Nephron (organoid): ENCODE measurements at regions not wholly inside any gene's neighbourhood (a gene's known extent, or its start where the extent isn't known, plus 50 kb on each side); places are given as distances from the start of the nearest gene placed in this dataset.

Experiments
- H3K27ac Mint-ChIP-seq, 3 experiments: 2 replicates each; pipeline ENCODE4 v1.8.0; 2020; ENCODE audit warnings: mixed read lengths in 3 of 3, mild to moderate bottlenecking in 2 of 3, moderate library complexity in 1 of 3
- H3K27me3 Mint-ChIP-seq: 2 replicates; pipeline ENCODE4 v1.8.0; 2021; ENCODE audit warnings: low read depth, mild to moderate bottlenecking, moderate library complexity, mixed read lengths
- H3K36me3 Mint-ChIP-seq: 2 replicates; pipeline ENCODE4 v1.8.0; 2020; ENCODE audit warnings: low read depth, mixed read lengths
- H3K4me1 Mint-ChIP-seq: 2 replicates; pipeline ENCODE4 v1.8.0; 2020; ENCODE audit warnings: mixed read lengths
- H3K4me3 Mint-ChIP-seq, 3 experiments: 2 replicates each; pipeline ENCODE4 v1.8.0; 2020; ENCODE audit warnings: mild to moderate bottlenecking in 3 of 3, mixed read lengths in 3 of 3, moderate library complexity in 2 of 3
- H3K9me3 Mint-ChIP-seq: 2 replicates; pipeline ENCODE4 v1.8.0; 2020; ENCODE audit warnings: mixed read lengths
- TF ChIP-seq, protein P1 (sequence below), 3 experiments: fragments of 200-600 bp; sonication (generic); IDR thresholded peaks; one replicate each; pipeline ENCODE4 v1.5.0; 2021; ENCODE audit warnings: antibody characterized with exemption in 3 of 3; ENCODE audit not compliant: unreplicated experiment in 3 of 3

GRCh38 chr1:185670187-185670627 lies 64.0 kb upstream of the HMCN1 start:
- TF ChIP-seq, protein P1, sequence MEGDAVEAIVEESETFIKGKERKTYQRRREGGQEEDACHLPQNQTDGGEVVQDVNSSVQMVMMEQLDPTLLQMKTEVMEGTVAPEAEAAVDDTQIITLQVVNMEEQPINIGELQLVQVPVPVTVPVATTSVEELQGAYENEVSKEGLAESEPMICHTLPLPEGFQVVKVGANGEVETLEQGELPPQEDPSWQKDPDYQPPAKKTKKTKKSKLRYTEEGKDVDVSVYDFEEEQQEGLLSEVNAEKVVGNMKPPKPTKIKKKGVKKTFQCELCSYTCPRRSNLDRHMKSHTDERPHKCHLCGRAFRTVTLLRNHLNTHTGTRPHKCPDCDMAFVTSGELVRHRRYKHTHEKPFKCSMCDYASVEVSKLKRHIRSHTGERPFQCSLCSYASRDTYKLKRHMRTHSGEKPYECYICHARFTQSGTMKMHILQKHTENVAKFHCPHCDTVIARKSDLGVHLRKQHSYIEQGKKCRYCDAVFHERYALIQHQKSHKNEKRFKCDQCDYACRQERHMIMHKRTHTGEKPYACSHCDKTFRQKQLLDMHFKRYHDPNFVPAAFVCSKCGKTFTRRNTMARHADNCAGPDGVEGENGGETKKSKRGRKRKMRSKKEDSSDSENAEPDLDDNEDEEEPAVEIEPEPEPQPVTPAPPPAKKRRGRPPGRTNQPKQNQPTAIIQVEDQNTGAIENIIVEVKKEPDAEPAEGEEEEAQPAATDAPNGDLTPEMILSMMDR (IDR thresholded peaks at IDR 0.05; ENCODE audit: unreplicated experiment in 3 of 3), result peak; percentile 56 to 70 (median 59)
- Mint-ChIP-seq H3K36me3 (no peaks in the 10 kb centered on the region), H3K27me3 (peaks cover 4% of the 10 kb centered on the region), H3K4me1 (peaks cover 13% of the 10 kb centered on the region), H3K4me3 (no peak overlapping the region), H3K9me3 (no peaks in the 10 kb centered on the region), H3K27ac (no peak overlapping the region)

DNA sequence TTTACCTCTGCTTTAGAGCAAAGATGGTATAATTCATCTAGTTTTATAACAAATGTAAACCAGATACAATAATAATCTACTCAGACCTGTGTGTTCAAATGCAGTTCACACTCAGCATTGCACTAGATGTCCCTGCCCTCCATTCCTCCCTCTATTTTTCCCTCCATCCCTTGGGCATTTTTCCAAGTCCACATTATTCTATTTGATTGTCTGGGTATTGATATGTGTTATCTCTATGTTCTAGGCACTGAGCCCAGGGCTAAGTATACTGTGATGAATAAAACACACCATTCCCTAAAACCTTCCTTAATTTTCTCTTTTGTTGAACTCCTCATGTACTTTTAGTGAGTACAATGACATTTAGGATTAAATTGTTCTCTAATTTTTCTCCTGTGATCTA lies 66.2 kb upstream of the HMCN1 start:
- Mint-ChIP-seq H3K9me3 (no peaks in the 10 kb centered on the region), H3K27me3 (peaks cover 4% of the 10 kb centered on the region), H3K27ac (no peak overlapping the region), H3K4me3 (no peak overlapping the region), H3K4me1 (peaks cover 2% of the 10 kb centered on the region), H3K36me3 (no peaks in the 10 kb centered on the region)
- TF ChIP-seq, protein P1 (IDR thresholded peaks at IDR 0.05; ENCODE audit: unreplicated experiment in 3 of 3), result no peak

GRCh38 chr1:185666582-185666981 lies 67.6 kb upstream of the HMCN1 start:
- Mint-ChIP-seq H3K27ac (no peak overlapping the region), H3K27me3 (no peaks in the 10 kb centered on the region)
- TF ChIP-seq, protein P1 (IDR thresholded peaks at IDR 0.05; ENCODE audit: unreplicated experiment in 3 of 3), result no peak

DNA sequence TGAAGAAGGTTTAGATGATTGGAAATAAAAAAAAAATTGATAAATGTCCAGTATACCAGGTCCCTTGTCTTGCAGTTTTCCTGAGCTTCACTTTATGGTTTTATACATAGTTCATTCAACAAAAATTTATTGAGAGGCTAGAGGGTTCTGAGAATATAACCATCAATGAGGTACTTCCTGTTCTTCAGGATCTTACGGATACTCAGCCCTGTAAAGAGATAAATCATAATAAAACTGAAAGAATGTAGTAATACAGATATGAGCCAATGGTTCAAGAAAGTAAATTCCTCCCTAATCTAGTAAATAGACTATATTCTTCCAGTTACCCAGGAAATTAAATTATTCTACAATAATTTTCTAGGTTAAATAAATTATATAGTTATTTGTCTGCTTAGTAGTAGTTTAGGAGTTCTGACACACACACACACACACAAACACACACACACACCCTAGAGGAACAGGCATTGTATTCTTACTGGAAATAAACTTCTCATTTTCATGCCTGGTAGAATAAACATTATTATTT lies 70.4 kb upstream of the HMCN1 start:
- Mint-ChIP-seq H3K4me1 (no peaks in the 10 kb centered on the region), H3K36me3 (no peaks in the 10 kb centered on the region), H3K4me3 (no peak overlapping the region), H3K27ac (no peak overlapping the region), H3K9me3 (no peaks in the 10 kb centered on the region), H3K27me3 (no peaks in the 10 kb centered on the region)
- TF ChIP-seq, protein P1 (IDR thresholded peaks at IDR 0.05; ENCODE audit: unreplicated experiment in 3 of 3), result no peak

More at GRCh38 chr1:185666582-185666981, 67.6 kb upstream of the HMCN1 start:
- Mint-ChIP-seq H3K36me3 (no peaks in the 10 kb centered on the region), H3K4me1 (no peaks in the 10 kb centered on the region), H3K4me3 (no peak overlapping the region), H3K9me3 (no peaks in the 10 kb centered on the region)

DNA sequence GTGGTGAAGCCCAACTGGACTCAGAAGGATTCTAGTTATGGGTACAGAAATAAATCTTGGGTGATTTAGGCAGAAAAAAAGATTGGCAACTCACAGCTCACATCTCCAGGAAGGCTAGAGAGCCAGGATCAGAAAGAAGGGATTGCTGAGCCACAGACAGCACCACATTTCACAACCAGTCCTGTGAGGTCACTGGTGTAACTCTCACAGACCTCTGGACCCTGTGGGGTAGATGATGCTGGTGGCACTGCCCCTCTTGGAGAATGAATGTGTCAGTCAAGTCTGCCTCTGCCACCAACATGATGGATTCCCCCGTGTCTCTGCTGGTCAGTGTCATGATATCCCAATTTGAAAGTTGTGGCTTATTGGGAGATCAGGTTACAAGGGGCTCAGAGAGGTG lies 70.9 kb upstream of the HMCN1 start:
- no peaks in the 10 kb centered on the region for H3K4me1 Mint-ChIP-seq
- TF ChIP-seq, protein P1 (IDR thresholded peaks at IDR 0.05; ENCODE audit: unreplicated experiment in 3 of 3), result no peak
- H3K27ac Mint-ChIP-seq, result no peak overlapping the region
- no peaks in the 10 kb centered on the region for H3K36me3 Mint-ChIP-seq
- H3K4me3 Mint-ChIP-seq, result no peak overlapping the region
- H3K27me3 Mint-ChIP-seq, result no peaks in the 10 kb centered on the region
- H3K9me3 Mint-ChIP-seq, result no peaks in the 10 kb centered on the region

DNA sequence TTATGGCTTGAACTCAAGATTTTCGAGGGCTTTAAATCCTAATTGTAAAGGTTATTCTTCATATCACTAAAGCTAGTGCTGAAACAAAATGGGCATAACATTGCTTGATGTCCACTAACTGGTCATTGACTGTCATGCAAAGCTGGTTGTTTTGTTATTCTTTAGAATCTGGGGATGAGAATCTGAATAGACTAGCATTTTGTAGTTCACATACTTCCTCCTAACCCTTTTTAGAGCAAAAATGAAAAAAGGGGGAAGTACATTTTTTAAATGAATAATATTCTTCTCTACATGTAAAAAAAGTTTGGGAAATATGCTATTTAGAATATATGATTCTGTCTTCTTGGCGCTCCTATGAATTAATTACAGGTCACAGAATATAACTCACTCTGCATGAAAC lies 72.2 kb upstream of the HMCN1 start:
- Mint-ChIP-seq H3K4me3 (no peak overlapping the region), H3K27me3 (no peaks in the 10 kb centered on the region), H3K27ac (no peak overlapping the region), H3K36me3 (no peaks in the 10 kb centered on the region), H3K4me1 (no peaks in the 10 kb centered on the region), H3K9me3 (no peaks in the 10 kb centered on the region)
- TF ChIP-seq, protein P1 (IDR thresholded peaks at IDR 0.05; ENCODE audit: unreplicated experiment in 3 of 3), result no peak
